ENCODE measurements at regions not wholly inside any gene's neighbourhood (a gene's known extent, or its start where the extent isn't known, plus 50 kb on each side); places are given as distances from the start of the nearest gene placed in this dataset.

- DNase-seq = no peak
Observed at GRCh38 chr18:64275593-64276300, 126.9 kb upstream of the LINC00305 start.

- no peak for DNase-seq
Observed at GRCh38 chr18:64273724-64274123, 124.8 kb upstream of the LINC00305 start.

GRCh38 chr18:64271975-64272659 is 123.2 kb upstream of the LINC00305 start:
- no peak for DNase-seq

GRCh38 chr18:64271246-64271645 is 122.4 kb upstream of the LINC00305 start:
- DNase-seq = no peak

- DNase-seq = no peak
Observed at GRCh38 chr18:64270608-64271007, 121.7 kb upstream of the LINC00305 start.

GRCh38 chr18:64270121-64270520 is 121.2 kb upstream of the LINC00305 start:
- no peak for DNase-seq

- no peak for DNase-seq
Observed at GRCh38 chr18:64264171-64264570, 115.3 kb upstream of the LINC00305 start.

- DNase-seq = no peak
Observed at GRCh38 chr18:64260810-64261209, 111.9 kb upstream of the LINC00305 start.

- DNase-seq = no peak
Observed at GRCh38 chr18:64259871-64260270, 111.0 kb upstream of the LINC00305 start.

- no peak for DNase-seq
Observed at GRCh38 chr18:64258111-64258650, 109.3 kb upstream of the LINC00305 start.

GRCh38 chr18:64254399-64255093 is 105.7 kb upstream of the LINC00305 start:
- DNase-seq = no peak

GRCh38 chr18:64253873-64254272 is 105.0 kb upstream of the LINC00305 start:
- no peak for DNase-seq

- no peak for DNase-seq
Observed at GRCh38 chr18:64253222-64253621, 104.3 kb upstream of the LINC00305 start.

- DNase-seq = no peak
Observed at GRCh38 chr18:64248836-64249235, 99.9 kb upstream of the LINC00305 start.

GRCh38 chr18:64245126-64245861 is 96.4 kb upstream of the LINC00305 start:
- DNase-seq = no peak

- no peak for DNase-seq
Observed at GRCh38 chr18:64244571-64244970, 95.7 kb upstream of the LINC00305 start.

GRCh38 chr18:64240316-64240715 is 91.4 kb upstream of the LINC00305 start:
- no peak for DNase-seq

- no peak for DNase-seq
Observed at GRCh38 chr18:64238076-64238475, 89.2 kb upstream of the LINC00305 start.

GRCh38 chr18:64234321-64234720 is 85.4 kb upstream of the LINC00305 start:
- DNase-seq = no peak

- no peak for DNase-seq
Observed at GRCh38 chr18:64233851-64234250, 85.0 kb upstream of the LINC00305 start.

- DNase-seq = no peak
Observed at GRCh38 chr18:64220941-64221340, 72.1 kb upstream of the LINC00305 start.

GRCh38 chr18:64219517-64219916 is 70.6 kb upstream of the LINC00305 start:
- DNase-seq = no peak

GRCh38 chr18:64210401-64210949 is 61.6 kb upstream of the LINC00305 start:
- no peak for DNase-seq
